HG03439 (cell line): ENCODE measurements at regions not wholly inside any gene's neighbourhood (a gene's known extent, or its start where the extent isn't known, plus 50 kb on each side); places are given as distances from the start of the nearest gene placed in this dataset.

ENCODE experiments used
- ATAC-seq: cut with Tn5 transposase; IDR thresholded peaks from one replicate; pipeline ENCODE4 v1.9.1; 2021; ENCODE audit warnings: mild to moderate bottlenecking, moderate library complexity; ENCODE audit not compliant: unreplicated experiment

GRCh38 chr9:1261879-1262766 is 212.0 kb downstream of the DMRT2 start:
- ATAC-seq, result no peak

- peak; percentile 77 for ATAC-seq
These were observed 217.0 kb downstream of the DMRT2 start for GRCh38 chr9:1267141-1267570.

GRCh38 chr9:1267581-1267980 is 217.4 kb downstream of the DMRT2 start:
- no peak for ATAC-seq

- ATAC-seq, result no peak
These were observed 219.6 kb downstream of the DMRT2 start for GRCh38 chr9:1269533-1270315.

GRCh38 chr9:1271367-1271766 is 221.2 kb downstream of the DMRT2 start:
- no peak for ATAC-seq

GRCh38 chr9:1271786-1272185 is 221.6 kb downstream of the DMRT2 start:
- no peak for ATAC-seq

GRCh38 chr9:1272488-1272887 is 222.3 kb downstream of the DMRT2 start:
- no peak for ATAC-seq

GRCh38 chr9:1273859-1274258 is 223.7 kb downstream of the DMRT2 start:
- ATAC-seq, result no peak

GRCh38 chr9:1274334-1274733 is 224.2 kb downstream of the DMRT2 start:
- ATAC-seq, result no peak

GRCh38 chr9:1276474-1276873 is 226.3 kb downstream of the DMRT2 start:
- ATAC-seq, result no peak

GRCh38 chr9:1284727-1285126 is 234.6 kb downstream of the DMRT2 start:
- ATAC-seq, result no peak

- no peak for ATAC-seq
These were observed 235.4 kb downstream of the DMRT2 start for GRCh38 chr9:1285526-1285925.

- ATAC-seq, result no peak
These were observed 242.2 kb downstream of the DMRT2 start for GRCh38 chr9:1292384-1292783.

- ATAC-seq, result no peak
These were observed 244.6 kb downstream of the DMRT2 start for GRCh38 chr9:1294641-1295258.

GRCh38 chr9:1296331-1296730 is 246.2 kb downstream of the DMRT2 start:
- ATAC-seq, result no peak

- no peak for ATAC-seq
These were observed 247.9 kb downstream of the DMRT2 start for GRCh38 chr9:1298046-1298445.

GRCh38 chr9:1300941-1301340 is 250.8 kb downstream of the DMRT2 start:
- ATAC-seq, result no peak

GRCh38 chr9:1303932-1304331 is 253.8 kb downstream of the DMRT2 start:
- no peak for ATAC-seq

- no peak for ATAC-seq
These were observed 261.4 kb downstream of the DMRT2 start for GRCh38 chr9:1311462-1312042.

GRCh38 chr9:1319436-1319835 is 269.3 kb downstream of the DMRT2 start:
- no peak for ATAC-seq

- ATAC-seq, result no peak
These were observed 269.9 kb downstream of the DMRT2 start for GRCh38 chr9:1320051-1320557.
